ENCODE measurements at regions not wholly inside any gene's neighbourhood (a gene's known extent, or its start where the extent isn't known, plus 50 kb on each side); places are given as distances from the start of the nearest gene placed in this dataset.

DNA sequence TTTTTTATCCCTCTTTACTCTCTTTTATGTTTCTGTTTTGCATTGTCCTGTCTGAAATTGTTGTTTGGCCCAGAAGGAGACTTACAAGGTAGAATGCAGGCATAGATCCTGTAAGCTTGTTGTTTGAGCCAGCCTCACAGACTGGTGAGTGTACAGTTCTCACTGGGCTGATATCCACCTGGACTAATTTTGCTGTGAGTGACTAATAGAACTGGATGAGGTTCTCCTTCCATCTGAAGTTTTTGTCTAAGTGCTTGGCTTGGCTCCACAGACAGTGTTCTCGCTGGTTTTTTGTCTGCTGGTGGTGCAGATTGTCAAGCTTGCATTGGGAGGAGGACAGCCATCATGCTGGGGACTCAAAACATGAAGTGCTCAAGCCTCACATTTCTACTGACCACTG is 495.7 kb downstream of the TSN start:
- TF ChIP-seq, protein P1, sequence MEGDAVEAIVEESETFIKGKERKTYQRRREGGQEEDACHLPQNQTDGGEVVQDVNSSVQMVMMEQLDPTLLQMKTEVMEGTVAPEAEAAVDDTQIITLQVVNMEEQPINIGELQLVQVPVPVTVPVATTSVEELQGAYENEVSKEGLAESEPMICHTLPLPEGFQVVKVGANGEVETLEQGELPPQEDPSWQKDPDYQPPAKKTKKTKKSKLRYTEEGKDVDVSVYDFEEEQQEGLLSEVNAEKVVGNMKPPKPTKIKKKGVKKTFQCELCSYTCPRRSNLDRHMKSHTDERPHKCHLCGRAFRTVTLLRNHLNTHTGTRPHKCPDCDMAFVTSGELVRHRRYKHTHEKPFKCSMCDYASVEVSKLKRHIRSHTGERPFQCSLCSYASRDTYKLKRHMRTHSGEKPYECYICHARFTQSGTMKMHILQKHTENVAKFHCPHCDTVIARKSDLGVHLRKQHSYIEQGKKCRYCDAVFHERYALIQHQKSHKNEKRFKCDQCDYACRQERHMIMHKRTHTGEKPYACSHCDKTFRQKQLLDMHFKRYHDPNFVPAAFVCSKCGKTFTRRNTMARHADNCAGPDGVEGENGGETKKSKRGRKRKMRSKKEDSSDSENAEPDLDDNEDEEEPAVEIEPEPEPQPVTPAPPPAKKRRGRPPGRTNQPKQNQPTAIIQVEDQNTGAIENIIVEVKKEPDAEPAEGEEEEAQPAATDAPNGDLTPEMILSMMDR (IDR thresholded peaks at IDR 0.05; ENCODE audit: insufficient read depth, low read depth, low read length) = no peak
- TF ChIP-seq EZH2 (IDR thresholded peaks at IDR 0.05; ENCODE audit: insufficient read depth, low read length) = no peak
